Heart left ventricle (tissue), 16 donors: ENCODE measurements at regions not wholly inside any gene's neighbourhood (a gene's known extent, or its start where the extent isn't known, plus 50 kb on each side); places are given as distances from the start of the nearest gene placed in this dataset.
"Not testable (repeated sequence)": the region's sequence is repeated elsewhere in the genome, so short reads cannot be mapped to it uniquely, and the experiment has no call there.

Source experiments
- ATAC-seq, 4 donors: fragments of 200-7000 bp; cut with Tn5 transposase; one replicate each; pipeline ENCODE4 v1.9.1; 2020 to 2022; ENCODE audit warnings: moderate library complexity in 4 of 4, mild to moderate bottlenecking in 3 of 4, moderate number of reproducible peaks in 1 of 4
- DNase-seq, 5 donors: peaks; one replicate each; pipeline ENCODE4 v3.0.0-alpha.2; 2020
- H3K27ac ChIP-seq, 12 donors: fragments of 200-600 bp; sonication (generic) in 4 of 12; one replicate each; pipeline versions ENCODE4 v1.5.0 to v1.8.0; 2016 to 2022; ENCODE audit warnings: mild to moderate bottlenecking in 2 of 12
- H3K27me3 ChIP-seq, 9 donors: fragments of 200-600 bp; sonication (generic) in 2 of 9; one replicate each; pipeline versions ENCODE4 v1.5.1 to v1.8.0; 2016 to 2022; ENCODE audit warnings: mild to moderate bottlenecking in 3 of 9
- H3K36me3 ChIP-seq, 9 donors: fragments of 200-600 bp; sonication (generic) in 2 of 9; one replicate each; pipeline versions ENCODE4 v1.5.0 to v1.8.0; 2018 to 2022; ENCODE audit warnings: mild to moderate bottlenecking in 2 of 9
- H3K4me1 ChIP-seq, 12 donors: fragments of 200-600 bp; sonication (generic) in 4 of 12; one replicate each; pipeline versions ENCODE4 v1.5.0 to v1.8.0; 2016 to 2022; ENCODE audit warnings: mild to moderate bottlenecking in 3 of 12
- H3K4me3 ChIP-seq, 12 donors: fragments of 200-600 bp; sonication (generic) in 4 of 12; one replicate each; pipeline versions ENCODE4 v1.5.0 to v1.8.0; 2017 to 2022; ENCODE audit warnings: mild to moderate bottlenecking in 9 of 12, moderate library complexity in 4 of 12
- H3K9me3 ChIP-seq, 12 donors: fragments of 200-600 bp; sonication (generic) in 4 of 12; one replicate each; pipeline versions ENCODE4 v1.5.0 to v1.8.0; 2016 to 2022; ENCODE audit warnings: mild to moderate bottlenecking in 1 of 12
- POLR2A ChIP-seq, 2 donors: fragments of 450-650 bp; IDR thresholded peaks; one replicate each; pipeline ENCODE4 v1.6.1; 2017; ENCODE audit warnings: antibody characterized with exemption in 2 of 2, mild to moderate bottlenecking in 2 of 2, moderate library complexity in 2 of 2
- WGBS, 4 donors: extraction: QIAGEN DNeasy Blood & Tissue Kit in 2 of 4; methylation state at CpG; one replicate each; pipeline versions ENCODE4 v1.1.5 to v1.1.7; 2013 to 2018; 5-methylcytosine and 5-hydroxymethylcytosine counted together
- intact Hi-C, 10 donors: fragments of 100-400 bp; cut with DNase I; formaldehyde crosslinking; loops; one replicate each; pipeline versions ENCODE4 v1.11.1 to v1.14.2; 2022
- TF ChIP-seq, protein P1 (sequence below), 12 donors: fragments of 200-600 bp; sonication (generic) in 4 of 12; IDR thresholded peaks; one replicate each; pipeline versions ENCODE4 v1.5.0 to v1.8.0; 2018 to 2022; ENCODE audit warnings: antibody characterized with exemption in 12 of 12, mild to moderate bottlenecking in 5 of 12
- donor health status: ischemic (EF 13 %, LVEDD 7.1; RV severe dilation, severe dysfunction).
- donor health status: healthy with polysubstance abuse.
- donor health status: DM: no; HTN: yes; CAD: no.
- donor health status: DM: no; HTN: no; CAD: no.
- donor health status: ischemic (EF 25% LVEDD 6.9; RV normal size, moderate dysfunction).
- donor health status: ischemic (EF 25% LVEDD 5.7; RV mildly dilated, moderate dysfunction).
- donor health status: healthy.
- donor health status: DM: yes; HTN: yes; CAD: no.
- donor health status: ischemic (EF 35%, LVEDD 5.7; RV mildly dilated, moderate dysfunction).
- donor health status: nonischemic (EF 11% LVEDD 7.7; RV severe dilation, severe dysfunction).
- donor health status: DM: yes; HTN: yes; CAD: no.
- donor health status: PGD.
- donor health status: ischemic (EF 29% LVEDD 5.4; RV normal size, mild dysfunction).
- donor health status: nonischemic (EF 23%, LVEDD 6.1; RV moderate dilation, normal function).

GRCh38 chr16:14384745-14385144 lies 245.3 kb downstream of the PARN start:
- Histone ChIP-seq H3K27ac (no peak overlapping the region), H3K9me3 (peaks cover 0 to 10% (median 0%) of the 10 kb centered on the region in 12 donors), H3K4me1 (no peaks in the 10 kb centered on the region), H3K36me3 (no peaks in the 10 kb centered on the region), H3K4me3 (no peak overlapping the region), H3K27me3 (no peaks in the 10 kb centered on the region)
- DNase-seq, result no peak
- no peak for ATAC-seq
- intact Hi-C loops, result no loop called here
- TF ChIP-seq POLR2A (IDR thresholded peaks at IDR 0.05), result no peak
- TF ChIP-seq, protein P1, sequence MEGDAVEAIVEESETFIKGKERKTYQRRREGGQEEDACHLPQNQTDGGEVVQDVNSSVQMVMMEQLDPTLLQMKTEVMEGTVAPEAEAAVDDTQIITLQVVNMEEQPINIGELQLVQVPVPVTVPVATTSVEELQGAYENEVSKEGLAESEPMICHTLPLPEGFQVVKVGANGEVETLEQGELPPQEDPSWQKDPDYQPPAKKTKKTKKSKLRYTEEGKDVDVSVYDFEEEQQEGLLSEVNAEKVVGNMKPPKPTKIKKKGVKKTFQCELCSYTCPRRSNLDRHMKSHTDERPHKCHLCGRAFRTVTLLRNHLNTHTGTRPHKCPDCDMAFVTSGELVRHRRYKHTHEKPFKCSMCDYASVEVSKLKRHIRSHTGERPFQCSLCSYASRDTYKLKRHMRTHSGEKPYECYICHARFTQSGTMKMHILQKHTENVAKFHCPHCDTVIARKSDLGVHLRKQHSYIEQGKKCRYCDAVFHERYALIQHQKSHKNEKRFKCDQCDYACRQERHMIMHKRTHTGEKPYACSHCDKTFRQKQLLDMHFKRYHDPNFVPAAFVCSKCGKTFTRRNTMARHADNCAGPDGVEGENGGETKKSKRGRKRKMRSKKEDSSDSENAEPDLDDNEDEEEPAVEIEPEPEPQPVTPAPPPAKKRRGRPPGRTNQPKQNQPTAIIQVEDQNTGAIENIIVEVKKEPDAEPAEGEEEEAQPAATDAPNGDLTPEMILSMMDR (IDR thresholded peaks at IDR 0.05), result no peak
- WGBS, 4 donors, result 92 to 98% (median 94%) methylated on average over 6 of the region's 6 CpGs

DNA sequence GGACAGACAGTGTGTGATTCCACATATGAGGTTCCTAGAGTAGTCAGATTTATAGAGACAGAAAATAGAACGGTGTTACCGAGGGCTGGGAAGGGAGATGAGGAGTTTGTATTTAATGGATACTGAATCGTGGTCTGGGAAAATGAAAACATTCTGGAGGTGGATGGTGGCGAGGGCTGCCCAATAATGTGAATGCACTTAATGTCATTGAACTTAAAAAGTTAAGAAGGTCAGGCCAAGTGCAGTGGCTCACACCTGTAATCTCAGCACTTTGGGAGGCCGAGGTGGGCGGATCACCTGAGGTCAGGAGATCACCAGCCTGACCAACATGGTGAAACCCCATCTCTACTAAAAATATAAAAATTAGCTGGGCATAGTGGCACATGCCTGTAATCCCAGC lies 246.2 kb downstream of the PARN start:
- H3K27me3 ChIP-seq, H3K36me3 ChIP-seq, intact Hi-C loops, DNase-seq, H3K27ac ChIP-seq, H3K4me3 ChIP-seq, ATAC-seq, H3K4me1 ChIP-seq: not testable (repeated sequence)
- WGBS, 4 donors, result 88 to 95% (median 92%) methylated on average over 6 of the region's 6 CpGs
- peaks cover 0 to 10% (median 0%) of the 10 kb centered on the region in 12 donors for H3K9me3 ChIP-seq

GRCh38 chr16:14378689-14379467 lies 251.2 kb downstream of the PARN start:
- Histone ChIP-seq H3K4me3 (no peak overlapping the region), H3K27me3 (no peaks in the 10 kb centered on the region), H3K36me3 (no peaks in the 10 kb centered on the region), H3K4me1 (no peaks in the 10 kb centered on the region), H3K27ac (no peak overlapping the region), H3K9me3 (no peaks in the 10 kb centered on the region)
- 92 to 94% (median 93%) methylated on average over 17 of the region's 17 CpGs for WGBS, 4 donors
- ATAC-seq, result no peak
- TF ChIP-seq POLR2A (IDR thresholded peaks at IDR 0.05), result no peak
- TF ChIP-seq, protein P1 (IDR thresholded peaks at IDR 0.05), result no peak
- no peak for DNase-seq
- intact Hi-C loops, result no loop called here

DNA sequence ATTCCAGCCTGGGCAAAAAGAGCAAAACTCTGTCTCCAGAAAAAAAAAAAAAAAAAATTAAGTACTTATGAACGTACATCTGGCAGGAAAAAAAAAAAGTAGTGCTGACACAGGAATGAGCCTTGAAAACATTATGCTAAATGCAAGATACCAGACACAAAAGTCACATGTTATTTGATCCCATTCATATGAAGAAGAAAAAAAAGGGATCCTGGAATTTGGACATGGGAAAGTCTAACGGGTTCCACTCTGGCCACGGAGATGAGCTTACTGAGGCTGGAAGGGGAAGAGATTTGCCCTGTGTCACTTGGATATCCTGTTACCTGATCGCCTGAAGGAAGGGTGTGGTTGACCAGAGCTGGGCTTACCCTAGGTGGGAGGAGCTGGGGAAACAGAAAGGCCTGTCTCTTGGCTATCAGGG lies 251.9 kb downstream of the PARN start:
- ATAC-seq, result no peak
- Histone ChIP-seq H3K27ac (no peak overlapping the region), H3K36me3 (no peaks in the 10 kb centered on the region), H3K4me3 (no peak overlapping the region), H3K4me1 (no peaks in the 10 kb centered on the region), H3K9me3 (no peaks in the 10 kb centered on the region), H3K27me3 (no peaks in the 10 kb centered on the region)
- 37 to 62% (median 47%) methylated on average over 4 of the region's 4 CpGs for WGBS, 4 donors
- no peak for TF ChIP-seq POLR2A (IDR thresholded peaks at IDR 0.05)
- TF ChIP-seq, protein P1 (IDR thresholded peaks at IDR 0.05), result no peak
- intact Hi-C loops, result no loop called here
- no peak for DNase-seq

GRCh38 chr16:14377326-14377725 lies 252.7 kb downstream of the PARN start:
- no peaks in the 10 kb centered on the region for H3K4me1 ChIP-seq
- H3K27ac ChIP-seq, result no peak overlapping the region
- no peaks in the 10 kb centered on the region for H3K9me3 ChIP-seq
- TF ChIP-seq, protein P1 (IDR thresholded peaks at IDR 0.05), result no peak
- no peak for TF ChIP-seq POLR2A (IDR thresholded peaks at IDR 0.05)
- no peaks in the 10 kb centered on the region for H3K27me3 ChIP-seq
- DNase-seq, result no peak
- no peak for ATAC-seq
- H3K4me3 ChIP-seq, result no peak overlapping the region
- intact Hi-C loops, result no loop called here
- no peaks in the 10 kb centered on the region for H3K36me3 ChIP-seq
- WGBS, 4 donors, result 42 to 82% (median 47%) methylated on average over 1 of the region's 1 CpG
